ACHN (cell line): ENCODE measurements at regions not wholly inside any gene's neighbourhood (a gene's known extent, or its start where the extent isn't known, plus 50 kb on each side); places are given as distances from the start of the nearest gene placed in this dataset.
"Not testable (repeated sequence)": the region's sequence is repeated elsewhere in the genome, so short reads cannot be mapped to it uniquely, and the experiment has no call there.

Experiments
- DNase-seq: peaks from one replicate; pipeline ENCODE4 v3.0.0-alpha.2; 2015
- in situ Hi-C: cut with HindIII; loops from 2 replicates; pipeline ENCODE4 v1.10.0; 2017; ENCODE audit warnings: low sequenced_read_pairs, low pct_ligation_motif_present, low pct_unique_long_range_greater_than_20kb

- in situ Hi-C loops = no loop called here
- DNase-seq = no peak
These were observed 170.6 kb upstream of the PWP1 start for GRCh38 chr12:107514887-107515445.

- in situ Hi-C loops = no loop called here
These were observed 170.1 kb upstream of the PWP1 start for GRCh38 chr12:107515446-107515958.

GRCh38 chr12:107517816-107518215, 167.8 kb upstream of the PWP1 start:
- DNase-seq, in situ Hi-C loops: not testable (repeated sequence)

More at GRCh38 chr12:107515446-107515958, 170.1 kb upstream of the PWP1 start:
- peak; percentile 95 for DNase-seq

- DNase-seq = no peak
- in situ Hi-C loops = no loop called here
These were observed 166.7 kb upstream of the PWP1 start for GRCh38 chr12:107518868-107519267.

GRCh38 chr12:107519906-107520859, 165.4 kb upstream of the PWP1 start:
- in situ Hi-C loops = no loop called here

GRCh38 chr12:107521826-107522355, 163.7 kb upstream of the PWP1 start:
- in situ Hi-C loops = no loop called here
- DNase-seq = no peak

More at GRCh38 chr12:107519906-107520859, 165.4 kb upstream of the PWP1 start:
- DNase-seq = no peak

GRCh38 chr12:107522692-107523477, 162.7 kb upstream of the PWP1 start:
- in situ Hi-C loops = no loop called here
- DNase-seq = peak; percentile 31

- DNase-seq = no peak
These were observed 161.6 kb upstream of the PWP1 start for GRCh38 chr12:107523775-107524535.

GRCh38 chr12:107525063-107525718, 160.4 kb upstream of the PWP1 start:
- in situ Hi-C loops = no loop called here
- DNase-seq = no peak

More at GRCh38 chr12:107523775-107524535, 161.6 kb upstream of the PWP1 start:
- in situ Hi-C loops = no loop called here

GRCh38 chr12:107525719-107526554, 159.7 kb upstream of the PWP1 start:
- in situ Hi-C loops = no loop called here
- no peak for DNase-seq

GRCh38 chr12:107526555-107527180, 158.9 kb upstream of the PWP1 start:
- in situ Hi-C loops = no loop called here
- DNase-seq = no peak

- no peak for DNase-seq
- in situ Hi-C loops = no loop called here
These were observed 156.8 kb upstream of the PWP1 start for GRCh38 chr12:107528731-107529365.

GRCh38 chr12:107529991-107530390, 155.6 kb upstream of the PWP1 start:
- in situ Hi-C loops = no loop called here

GRCh38 chr12:107530701-107531100, 154.9 kb upstream of the PWP1 start:
- DNase-seq = no peak
- in situ Hi-C loops = no loop called here

More at GRCh38 chr12:107529991-107530390, 155.6 kb upstream of the PWP1 start:
- DNase-seq = no peak

GRCh38 chr12:107533218-107533617, 152.4 kb upstream of the PWP1 start:
- in situ Hi-C loops = no loop called here
- no peak for DNase-seq

GRCh38 chr12:107536613-107537012, 149.0 kb upstream of the PWP1 start:
- no peak for DNase-seq
- in situ Hi-C loops = no loop called here
